ENCODE measurements at regions not wholly inside any gene's neighbourhood (a gene's known extent, or its start where the extent isn't known, plus 50 kb on each side); places are given as distances from the start of the nearest gene placed in this dataset.

DNA sequence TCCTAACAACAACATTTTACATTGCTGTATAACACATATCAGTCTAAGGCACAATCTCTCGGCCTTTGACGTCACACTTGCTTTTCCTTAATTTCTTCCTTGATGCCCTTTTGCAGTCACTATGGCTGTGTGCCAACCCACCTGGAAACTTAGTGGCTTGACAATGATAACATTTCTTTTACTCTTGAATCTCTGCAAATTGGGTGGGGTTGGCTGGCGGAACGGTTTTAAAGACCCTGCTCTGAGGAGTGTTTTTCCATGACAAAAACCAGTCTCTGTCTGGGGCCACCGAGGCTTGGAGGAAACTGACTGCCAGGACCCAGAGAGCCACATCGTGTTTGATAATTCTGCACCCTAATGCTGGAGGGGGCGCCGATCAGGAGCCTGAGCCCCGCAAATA is 115.6 kb downstream of the KLF13 start:
- peaks cover 6% of the 10 kb centered on the region for H3K27me3 Mint-ChIP-seq (ENCODE audit: low read depth)
- TF ChIP-seq, protein P1, sequence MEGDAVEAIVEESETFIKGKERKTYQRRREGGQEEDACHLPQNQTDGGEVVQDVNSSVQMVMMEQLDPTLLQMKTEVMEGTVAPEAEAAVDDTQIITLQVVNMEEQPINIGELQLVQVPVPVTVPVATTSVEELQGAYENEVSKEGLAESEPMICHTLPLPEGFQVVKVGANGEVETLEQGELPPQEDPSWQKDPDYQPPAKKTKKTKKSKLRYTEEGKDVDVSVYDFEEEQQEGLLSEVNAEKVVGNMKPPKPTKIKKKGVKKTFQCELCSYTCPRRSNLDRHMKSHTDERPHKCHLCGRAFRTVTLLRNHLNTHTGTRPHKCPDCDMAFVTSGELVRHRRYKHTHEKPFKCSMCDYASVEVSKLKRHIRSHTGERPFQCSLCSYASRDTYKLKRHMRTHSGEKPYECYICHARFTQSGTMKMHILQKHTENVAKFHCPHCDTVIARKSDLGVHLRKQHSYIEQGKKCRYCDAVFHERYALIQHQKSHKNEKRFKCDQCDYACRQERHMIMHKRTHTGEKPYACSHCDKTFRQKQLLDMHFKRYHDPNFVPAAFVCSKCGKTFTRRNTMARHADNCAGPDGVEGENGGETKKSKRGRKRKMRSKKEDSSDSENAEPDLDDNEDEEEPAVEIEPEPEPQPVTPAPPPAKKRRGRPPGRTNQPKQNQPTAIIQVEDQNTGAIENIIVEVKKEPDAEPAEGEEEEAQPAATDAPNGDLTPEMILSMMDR (conservative IDR thresholded peaks at IDR 0.05): no peak
- H3K36me3 Mint-ChIP-seq (ENCODE audit: low read depth): no peaks in the 10 kb centered on the region
- no peaks in the 10 kb centered on the region for H3K9me3 Mint-ChIP-seq
- no peak for DNase-seq (ENCODE audit: low read depth, low spot score)
- H3K4me1 Mint-ChIP-seq: peaks cover 8% of the 10 kb centered on the region
- no peak overlapping the region for H3K27ac Mint-ChIP-seq (ENCODE audit: unreplicated experiment)
- peak overlapping the region; percentile 54 for H3K4me3 Mint-ChIP-seq

DNA sequence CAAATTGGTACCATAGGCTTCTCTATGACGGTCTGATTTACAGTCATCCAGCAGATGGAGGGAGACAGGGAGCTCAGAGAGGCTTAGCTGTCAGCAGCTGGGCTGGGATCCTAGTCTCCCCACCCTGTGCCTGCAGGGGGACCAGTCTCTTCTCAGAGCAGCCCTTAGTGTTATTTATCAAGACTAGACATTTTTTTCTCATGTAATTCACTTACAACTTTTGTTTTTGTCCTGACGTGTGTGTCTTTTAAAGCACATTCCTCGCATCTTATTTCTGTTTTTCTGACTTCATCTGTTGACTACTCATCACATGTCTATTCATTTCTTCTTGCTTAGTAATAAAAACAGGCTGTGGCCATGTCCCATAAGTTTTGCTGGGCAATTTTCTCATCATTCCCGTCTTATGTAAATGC is 116.1 kb downstream of the KLF13 start:
- no peaks in the 10 kb centered on the region for H3K9me3 Mint-ChIP-seq
- H3K36me3 Mint-ChIP-seq (ENCODE audit: low read depth): no peaks in the 10 kb centered on the region
- H3K27me3 Mint-ChIP-seq (ENCODE audit: low read depth): peaks cover 6% of the 10 kb centered on the region
- DNase-seq (ENCODE audit: low read depth, low spot score): no peak
- H3K4me1 Mint-ChIP-seq: peaks cover 8% of the 10 kb centered on the region
- H3K4me3 Mint-ChIP-seq: peak overlapping the region; percentile 54
- TF ChIP-seq, protein P1 (conservative IDR thresholded peaks at IDR 0.05): peak; percentile 42
- no peak overlapping the region for H3K27ac Mint-ChIP-seq (ENCODE audit: unreplicated experiment)

DNA sequence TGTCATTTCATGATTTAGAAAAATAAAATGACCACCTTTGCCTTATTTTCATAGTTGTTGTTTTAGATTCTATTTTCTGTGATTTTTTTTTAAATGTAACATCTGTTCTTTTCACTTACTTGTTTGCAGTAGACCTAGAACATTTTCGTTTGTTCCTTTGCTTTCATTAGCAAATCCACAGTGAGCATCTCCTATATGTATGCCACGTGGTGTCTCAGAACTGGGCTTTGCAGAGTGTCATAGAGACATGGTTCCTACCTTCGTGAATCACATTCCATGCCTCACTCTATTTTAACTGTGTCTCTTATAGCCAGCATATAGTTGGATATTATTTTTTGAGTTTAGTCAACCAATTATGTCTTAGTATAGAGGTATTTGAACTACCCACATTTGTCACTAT is 118.2 kb downstream of the KLF13 start:
- TF ChIP-seq, protein P1 (conservative IDR thresholded peaks at IDR 0.05): no peak
- no peaks in the 10 kb centered on the region for H3K9me3 Mint-ChIP-seq
- H3K36me3 Mint-ChIP-seq (ENCODE audit: low read depth): no peaks in the 10 kb centered on the region
- H3K27ac Mint-ChIP-seq (ENCODE audit: unreplicated experiment): no peak overlapping the region
- H3K4me3 Mint-ChIP-seq: no peak overlapping the region
- H3K27me3 Mint-ChIP-seq (ENCODE audit: low read depth): peaks cover 9% of the 10 kb centered on the region
- peaks cover 8% of the 10 kb centered on the region for H3K4me1 Mint-ChIP-seq
- DNase-seq (ENCODE audit: low read depth, low spot score): no peak

- TF ChIP-seq, protein P1 (conservative IDR thresholded peaks at IDR 0.05): no peak
- H3K9me3 Mint-ChIP-seq: no peaks in the 10 kb centered on the region
- peaks cover 8% of the 10 kb centered on the region for H3K4me1 Mint-ChIP-seq
- H3K36me3 Mint-ChIP-seq (ENCODE audit: low read depth): no peaks in the 10 kb centered on the region
- H3K27ac Mint-ChIP-seq (ENCODE audit: unreplicated experiment): no peak overlapping the region
- DNase-seq (ENCODE audit: low read depth, low spot score): no peak
- H3K4me3 Mint-ChIP-seq: no peak overlapping the region
- peaks cover 9% of the 10 kb centered on the region for H3K27me3 Mint-ChIP-seq (ENCODE audit: low read depth)
These were observed 119.9 kb downstream of the KLF13 start for GRCh38 chr15:31446546-31446945.

- no peaks in the 10 kb centered on the region for H3K9me3 Mint-ChIP-seq
- no peaks in the 10 kb centered on the region for H3K36me3 Mint-ChIP-seq (ENCODE audit: low read depth)
- no peak overlapping the region for H3K27ac Mint-ChIP-seq (ENCODE audit: unreplicated experiment)
- H3K4me3 Mint-ChIP-seq: no peak overlapping the region
- no peaks in the 10 kb centered on the region for H3K4me1 Mint-ChIP-seq
- DNase-seq (ENCODE audit: low read depth, low spot score): no peak
- peaks cover 3% of the 10 kb centered on the region for H3K27me3 Mint-ChIP-seq (ENCODE audit: low read depth)
- TF ChIP-seq, protein P1 (conservative IDR thresholded peaks at IDR 0.05): no peak
These were observed 121.4 kb downstream of the KLF13 start for GRCh38 chr15:31447931-31448634.

All from neural crest cell (in vitro differentiated cells).